Parathyroid adenoma (tissue), 2 donors: ENCODE measurements at regions not wholly inside any gene's neighbourhood (a gene's known extent, or its start where the extent isn't known, plus 50 kb on each side); places are given as distances from the start of the nearest gene placed in this dataset.

Source experiments
- H2AFZ ChIP-seq: fragments of 300-600 bp; sonication (generic); one replicate; pipeline ENCODE4 v1.7.0; 2017; ENCODE audit warnings: antibody characterized with exemption, mild to moderate bottlenecking
- H3K27ac ChIP-seq: fragments of 300-600 bp; sonication (generic); one replicate; pipeline ENCODE4 v1.7.0; 2017
- H3K27me3 ChIP-seq: fragments of 300-600 bp; sonication (generic); one replicate; pipeline ENCODE4 v1.7.0; 2017; ENCODE audit warnings: low read length; ENCODE audit not compliant: control insufficient read depth, insufficient read depth
- H3K36me3 ChIP-seq: fragments of 300-600 bp; sonication (generic); one replicate; pipeline ENCODE4 v1.7.0; 2017; ENCODE audit warnings: low read length; ENCODE audit not compliant: control insufficient read depth, insufficient read depth
- H3K4me1 ChIP-seq: fragments of 300-600 bp; sonication (generic); one replicate; pipeline ENCODE4 v1.7.0; 2017; ENCODE audit warnings: control low read depth
- H3K4me2 ChIP-seq: fragments of 300-600 bp; sonication (generic); one replicate; pipeline ENCODE4 v1.7.0; 2017; ENCODE audit warnings: low read length
- H3K4me3 ChIP-seq: fragments of 300-600 bp; sonication (generic); one replicate; pipeline ENCODE4 v1.7.0; 2017; ENCODE audit warnings: low read depth, low read length
- H3K79me2 ChIP-seq: fragments of 300-600 bp; sonication (generic); one replicate; pipeline ENCODE4 v1.7.0; 2017; ENCODE audit warnings: control low read depth
- H3K9ac ChIP-seq: fragments of 300-600 bp; sonication (generic); one replicate; pipeline ENCODE4 v1.7.0; 2017; ENCODE audit warnings: mild to moderate bottlenecking
- H3K9me3 ChIP-seq: fragments of 300-600 bp; sonication (generic); one replicate; pipeline ENCODE4 v1.7.0; 2017; ENCODE audit warnings: low read length; ENCODE audit not compliant: control insufficient read depth
- TF ChIP-seq, protein P1 (sequence below): fragments of 300-600 bp; sonication (generic); IDR thresholded peaks from one replicate; pipeline ENCODE4 v1.7.0; 2017; ENCODE audit warnings: antibody characterized with exemption, mild to moderate bottlenecking
- donor health status: primary hyperparathyroidism.

DNA sequence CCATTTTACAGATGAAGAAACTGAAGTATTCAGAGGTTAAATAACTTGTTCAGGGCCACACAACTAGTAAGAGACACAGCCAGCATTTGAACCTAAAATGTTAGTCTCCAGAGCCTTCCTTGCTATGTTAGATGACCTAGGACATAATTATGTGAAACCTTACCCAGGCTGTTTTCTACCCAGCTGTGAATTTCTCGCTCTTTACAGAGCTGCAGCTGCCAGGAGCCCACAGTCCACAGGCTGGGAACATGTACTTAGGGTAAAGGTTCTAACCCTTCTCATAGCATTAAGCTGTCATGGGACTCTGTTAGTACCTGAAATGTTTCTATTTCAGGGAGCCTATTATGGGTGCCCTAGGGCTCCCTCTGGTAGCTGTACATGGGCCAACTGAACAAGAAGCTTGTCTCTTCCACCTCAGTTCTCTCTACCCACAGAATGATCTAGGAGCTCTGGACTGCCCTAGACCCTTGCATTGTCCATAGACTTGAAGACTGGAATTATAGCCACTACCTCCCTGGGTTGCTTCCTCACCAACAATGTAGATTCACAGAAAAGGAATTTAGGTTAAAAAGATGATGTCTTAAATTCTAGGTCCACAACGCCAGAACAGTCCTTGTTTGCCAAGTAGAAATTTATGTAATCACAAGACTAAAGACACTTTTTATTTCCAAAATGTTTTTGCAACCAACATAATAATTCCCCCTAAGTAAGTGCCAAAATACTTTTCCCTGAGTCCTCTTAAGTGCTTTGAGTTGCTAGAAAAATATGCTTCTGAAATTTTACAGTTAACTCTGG, 262.9 kb downstream of the PIK3R1 start:
- Histone ChIP-seq H3K27ac (peak overlapping the region; percentile 34), H2AFZ (peak overlapping the region; percentile 52), H3K79me2 (no peaks in the 10 kb centered on the region), H3K9ac (no peak overlapping the region), H3K9me3 (no peaks in the 10 kb centered on the region), H3K4me1 (peaks cover 45% of the 10 kb centered on the region), H3K27me3 (no peaks in the 10 kb centered on the region), H3K4me2 (no peak overlapping the region), H3K36me3 (no peaks in the 10 kb centered on the region), H3K4me3 (no peak overlapping the region)
- TF ChIP-seq, protein P1, sequence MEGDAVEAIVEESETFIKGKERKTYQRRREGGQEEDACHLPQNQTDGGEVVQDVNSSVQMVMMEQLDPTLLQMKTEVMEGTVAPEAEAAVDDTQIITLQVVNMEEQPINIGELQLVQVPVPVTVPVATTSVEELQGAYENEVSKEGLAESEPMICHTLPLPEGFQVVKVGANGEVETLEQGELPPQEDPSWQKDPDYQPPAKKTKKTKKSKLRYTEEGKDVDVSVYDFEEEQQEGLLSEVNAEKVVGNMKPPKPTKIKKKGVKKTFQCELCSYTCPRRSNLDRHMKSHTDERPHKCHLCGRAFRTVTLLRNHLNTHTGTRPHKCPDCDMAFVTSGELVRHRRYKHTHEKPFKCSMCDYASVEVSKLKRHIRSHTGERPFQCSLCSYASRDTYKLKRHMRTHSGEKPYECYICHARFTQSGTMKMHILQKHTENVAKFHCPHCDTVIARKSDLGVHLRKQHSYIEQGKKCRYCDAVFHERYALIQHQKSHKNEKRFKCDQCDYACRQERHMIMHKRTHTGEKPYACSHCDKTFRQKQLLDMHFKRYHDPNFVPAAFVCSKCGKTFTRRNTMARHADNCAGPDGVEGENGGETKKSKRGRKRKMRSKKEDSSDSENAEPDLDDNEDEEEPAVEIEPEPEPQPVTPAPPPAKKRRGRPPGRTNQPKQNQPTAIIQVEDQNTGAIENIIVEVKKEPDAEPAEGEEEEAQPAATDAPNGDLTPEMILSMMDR, result no peak

DNA sequence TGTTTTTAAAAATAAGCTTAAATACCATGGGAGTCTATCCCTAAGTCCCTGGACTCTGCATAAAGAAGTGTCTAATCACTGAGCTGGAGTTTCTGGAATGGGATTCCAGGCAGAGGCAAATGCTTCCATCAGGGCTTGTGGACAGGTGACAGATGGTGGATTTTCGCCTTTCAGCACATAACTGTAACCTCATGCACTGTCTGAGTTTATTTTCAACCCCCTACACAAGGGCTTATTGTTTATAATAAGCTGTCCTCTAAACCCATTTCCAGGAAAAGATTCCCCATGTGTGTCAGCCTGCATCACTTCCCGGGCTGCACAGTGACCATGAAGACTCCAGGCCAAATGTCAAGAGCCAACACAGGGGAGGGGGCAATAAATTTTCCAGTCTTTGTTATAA, 264.0 kb downstream of the PIK3R1 start:
- Histone ChIP-seq H3K79me2 (no peaks in the 10 kb centered on the region), H3K4me2 (no peak overlapping the region), H3K27me3 (no peaks in the 10 kb centered on the region), H3K27ac (peak overlapping the region; percentile 34), H3K4me3 (no peak overlapping the region), H3K9ac (no peak overlapping the region), H2AFZ (peak overlapping the region; percentile 48), H3K36me3 (no peaks in the 10 kb centered on the region), H3K4me1 (peaks cover 45% of the 10 kb centered on the region), H3K9me3 (no peaks in the 10 kb centered on the region)
- TF ChIP-seq, protein P1, result no peak

DNA sequence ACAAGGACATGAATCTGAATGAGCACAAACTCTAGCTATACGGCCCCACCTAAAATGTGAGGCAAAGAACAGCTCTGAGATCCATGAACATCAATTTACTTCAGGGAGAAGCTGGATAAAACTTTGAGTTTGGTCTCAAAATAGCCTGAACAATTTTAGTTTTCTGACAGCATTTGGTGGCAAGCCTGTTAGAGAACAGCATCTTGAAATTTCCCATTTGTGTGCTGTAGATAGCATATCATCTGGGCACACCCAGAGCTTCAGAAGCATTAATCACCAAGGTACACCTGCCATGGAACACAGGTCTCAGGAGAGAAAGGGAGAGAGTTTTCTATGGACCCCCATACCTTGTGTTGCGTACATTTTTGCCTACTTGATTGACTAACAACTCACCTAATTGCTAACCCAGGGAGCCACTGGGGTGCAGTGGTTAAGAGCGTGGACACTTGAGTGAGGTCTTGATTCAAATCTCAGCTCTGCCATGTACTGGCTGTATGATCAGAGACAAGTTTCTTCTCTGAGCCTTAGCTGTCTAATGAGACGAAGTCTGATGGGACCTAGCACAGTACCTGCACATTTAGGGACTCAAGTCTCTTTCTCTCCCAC, 264.9 kb downstream of the PIK3R1 start:
- Histone ChIP-seq H3K79me2 (no peaks in the 10 kb centered on the region), H3K9ac (no peak overlapping the region), H3K36me3 (no peaks in the 10 kb centered on the region), H3K9me3 (no peaks in the 10 kb centered on the region), H3K4me3 (no peak overlapping the region), H3K4me1 (peaks cover 44% of the 10 kb centered on the region), H3K27ac (peak overlapping the region; percentile 34), H3K4me2 (no peak overlapping the region), H2AFZ (peak overlapping the region; percentile 48), H3K27me3 (no peaks in the 10 kb centered on the region)
- TF ChIP-seq, protein P1, result no peak

DNA sequence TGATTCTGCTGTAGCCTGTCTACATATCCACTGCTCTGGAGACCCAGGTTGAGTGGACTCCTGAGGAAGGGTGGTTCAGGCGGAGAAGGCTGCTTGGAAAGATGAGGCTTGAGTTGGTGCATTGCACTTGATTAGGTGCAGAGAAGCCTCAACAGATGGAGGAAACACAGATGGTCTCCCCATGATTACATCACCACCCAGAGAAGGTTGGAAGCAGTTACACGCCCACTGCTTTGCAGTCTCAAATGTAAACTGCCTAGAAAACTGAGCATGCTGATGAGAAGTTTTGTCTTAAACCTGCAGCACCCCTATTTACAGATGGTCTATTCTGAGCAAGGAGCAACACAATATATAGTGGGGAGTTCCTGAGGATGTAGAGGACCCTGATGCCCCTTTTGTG, 266.6 kb downstream of the PIK3R1 start:
- Histone ChIP-seq H3K27ac (no peak overlapping the region), H3K9ac (no peak overlapping the region), H2AFZ (peak overlapping the region; percentile 16), H3K27me3 (no peaks in the 10 kb centered on the region), H3K9me3 (no peaks in the 10 kb centered on the region), H3K79me2 (no peaks in the 10 kb centered on the region), H3K4me3 (no peak overlapping the region), H3K4me2 (no peak overlapping the region), H3K4me1 (peaks cover 36% of the 10 kb centered on the region), H3K36me3 (no peaks in the 10 kb centered on the region)
- TF ChIP-seq, protein P1, result no peak
